Activated CD4-positive, alpha-beta T cell treated with anti-CD3 and anti-CD28 coated beads, Interleukin-2, amount 10 ng/mL, durations not matched to agents 24 days and 14 days (primary cell): ENCODE measurements at regions not wholly inside any gene's neighbourhood (a gene's known extent, or its start where the extent isn't known, plus 50 kb on each side); places are given as distances from the start of the nearest gene placed in this dataset.

ENCODE experiments used
- DNase-seq: peaks from one replicate; pipeline ENCODE4 v3.0.0; 2022
- H3K27ac Mint-ChIP-seq: one replicate; pipeline ENCODE4 v1.8.0; 2022; ENCODE audit warnings: mild to moderate bottlenecking, mixed read lengths
- H3K27me3 Mint-ChIP-seq: one replicate; pipeline ENCODE4 v1.8.0; 2022; ENCODE audit warnings: mixed read lengths
- H3K36me3 Mint-ChIP-seq: one replicate; pipeline ENCODE4 v1.8.0; 2022; ENCODE audit warnings: low read depth, mild to moderate bottlenecking, mixed read lengths
- H3K4me1 Mint-ChIP-seq: one replicate; pipeline ENCODE4 v1.8.0; 2021; ENCODE audit warnings: mixed read lengths
- H3K4me3 Mint-ChIP-seq: one replicate; pipeline ENCODE4 v1.8.0; 2022; ENCODE audit warnings: mild to moderate bottlenecking, moderate library complexity, mixed read lengths
- H3K9me3 Mint-ChIP-seq: one replicate; pipeline ENCODE4 v1.8.0; 2021; ENCODE audit warnings: mixed read lengths
- intact Hi-C: fragments of 100-400 bp; cut with micrococcal nuclease; formaldehyde crosslinking; loops from one replicate; pipeline ENCODE4 v1.15.1; 2023

- DNase-seq: no peak
- no peak overlapping the region for H3K27ac Mint-ChIP-seq
- no peaks in the 10 kb centered on the region for H3K27me3 Mint-ChIP-seq
- no peaks in the 10 kb centered on the region for H3K9me3 Mint-ChIP-seq
- H3K4me3 Mint-ChIP-seq: no peak overlapping the region
- intact Hi-C loops: no loop called here
- H3K36me3 Mint-ChIP-seq: no peaks in the 10 kb centered on the region
- no peaks in the 10 kb centered on the region for H3K4me1 Mint-ChIP-seq
These were observed 176.8 kb downstream of the BMP2 start for GRCh38 chr20:6944292-6944691.

- Mint-ChIP-seq H3K27ac (no peak overlapping the region), H3K36me3 (no peaks in the 10 kb centered on the region), H3K27me3 (no peaks in the 10 kb centered on the region), H3K4me3 (no peak overlapping the region), H3K9me3 (no peaks in the 10 kb centered on the region), H3K4me1 (no peaks in the 10 kb centered on the region)
- DNase-seq: no peak
- intact Hi-C loops: no loop called here
These were observed 186.1 kb downstream of the BMP2 start for GRCh38 chr20:6953611-6954010.

- intact Hi-C loops: no loop called here
- H3K4me1 Mint-ChIP-seq: no peaks in the 10 kb centered on the region
- no peaks in the 10 kb centered on the region for H3K36me3 Mint-ChIP-seq
- no peak overlapping the region for H3K27ac Mint-ChIP-seq
- H3K4me3 Mint-ChIP-seq: no peak overlapping the region
- H3K9me3 Mint-ChIP-seq: no peaks in the 10 kb centered on the region
- no peak for DNase-seq
- H3K27me3 Mint-ChIP-seq: no peaks in the 10 kb centered on the region
These were observed 186.7 kb downstream of the BMP2 start for GRCh38 chr20:6954219-6954618.

DNA sequence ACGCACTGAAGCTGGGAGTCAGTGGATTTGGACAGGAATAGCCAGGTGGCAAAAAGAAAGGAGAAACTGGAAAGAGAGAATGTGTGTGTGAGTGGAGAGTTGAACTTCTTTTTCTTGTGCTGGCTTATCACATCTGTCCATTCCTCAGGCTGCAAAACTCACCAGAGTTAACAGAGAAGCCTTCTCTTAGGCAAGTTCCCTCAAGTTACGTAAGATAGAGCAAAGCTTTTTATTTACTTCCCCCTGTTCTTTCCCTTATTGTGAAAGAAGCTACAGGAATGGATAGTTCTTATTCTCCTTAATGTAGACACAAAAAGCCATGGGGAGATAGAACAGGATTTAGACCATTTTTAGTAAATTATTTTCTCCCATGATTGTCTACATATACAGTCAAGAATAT, 188.6 kb downstream of the BMP2 start:
- no peak overlapping the region for H3K27ac Mint-ChIP-seq
- H3K27me3 Mint-ChIP-seq: no peaks in the 10 kb centered on the region
- intact Hi-C loops: no loop called here
- no peak for DNase-seq
- no peaks in the 10 kb centered on the region for H3K9me3 Mint-ChIP-seq
- no peaks in the 10 kb centered on the region for H3K4me1 Mint-ChIP-seq
- no peak overlapping the region for H3K4me3 Mint-ChIP-seq
- H3K36me3 Mint-ChIP-seq: no peaks in the 10 kb centered on the region

- H3K4me3 Mint-ChIP-seq: no peak overlapping the region
- intact Hi-C loops: no loop called here
- no peaks in the 10 kb centered on the region for H3K9me3 Mint-ChIP-seq
- no peaks in the 10 kb centered on the region for H3K4me1 Mint-ChIP-seq
- DNase-seq: no peak
- H3K27me3 Mint-ChIP-seq: no peaks in the 10 kb centered on the region
- H3K27ac Mint-ChIP-seq: no peak overlapping the region
- no peaks in the 10 kb centered on the region for H3K36me3 Mint-ChIP-seq
These were observed 189.1 kb downstream of the BMP2 start for GRCh38 chr20:6956574-6956973.

GRCh38 chr20:6959900-6960312, 192.4 kb downstream of the BMP2 start:
- Mint-ChIP-seq H3K27me3 (no peaks in the 10 kb centered on the region), H3K9me3 (peaks cover 6% of the 10 kb centered on the region), H3K36me3 (no peaks in the 10 kb centered on the region), H3K4me3 (no peak overlapping the region), H3K27ac (no peak overlapping the region), H3K4me1 (no peaks in the 10 kb centered on the region)
- intact Hi-C loops: no loop called here
- no peak for DNase-seq

GRCh38 chr20:6966721-6967120, 199.2 kb downstream of the BMP2 start:
- Mint-ChIP-seq H3K27ac (no peak overlapping the region), H3K27me3 (no peaks in the 10 kb centered on the region), H3K9me3 (peaks cover 6% of the 10 kb centered on the region), H3K4me3 (no peak overlapping the region), H3K36me3 (no peaks in the 10 kb centered on the region), H3K4me1 (no peaks in the 10 kb centered on the region)
- no peak for DNase-seq
- intact Hi-C loops: no loop called here

DNA sequence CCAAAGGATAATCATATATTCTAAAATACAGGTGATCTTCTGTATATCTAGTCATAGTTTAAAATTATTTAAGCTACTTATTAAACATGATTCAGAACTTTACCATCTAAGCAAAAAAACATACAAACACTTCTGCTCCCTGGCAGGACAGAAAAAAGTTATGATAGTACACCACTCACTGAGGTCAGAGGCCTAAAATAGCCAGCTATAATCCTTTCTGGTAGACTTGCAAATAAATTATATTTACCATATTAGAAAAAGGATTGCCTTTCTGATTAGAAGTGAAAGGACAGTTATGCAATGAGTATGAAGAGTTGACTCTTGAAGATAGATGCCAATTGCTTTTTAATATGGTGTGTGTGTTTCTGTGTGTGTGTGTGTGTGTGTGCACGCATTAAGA, 207.4 kb downstream of the BMP2 start:
- Mint-ChIP-seq H3K4me3 (no peak overlapping the region), H3K27me3 (no peaks in the 10 kb centered on the region), H3K36me3 (no peaks in the 10 kb centered on the region), H3K4me1 (no peaks in the 10 kb centered on the region), H3K27ac (no peak overlapping the region), H3K9me3 (no peaks in the 10 kb centered on the region)
- intact Hi-C loops: no loop called here
- no peak for DNase-seq

- Mint-ChIP-seq H3K27ac (no peak overlapping the region), H3K4me1 (no peaks in the 10 kb centered on the region), H3K36me3 (no peaks in the 10 kb centered on the region), H3K27me3 (no peaks in the 10 kb centered on the region), H3K9me3 (no peaks in the 10 kb centered on the region), H3K4me3 (no peak overlapping the region)
- no peak for DNase-seq
- intact Hi-C loops: no loop called here
These were observed 207.8 kb downstream of the BMP2 start for GRCh38 chr20:6975311-6975710.

DNA sequence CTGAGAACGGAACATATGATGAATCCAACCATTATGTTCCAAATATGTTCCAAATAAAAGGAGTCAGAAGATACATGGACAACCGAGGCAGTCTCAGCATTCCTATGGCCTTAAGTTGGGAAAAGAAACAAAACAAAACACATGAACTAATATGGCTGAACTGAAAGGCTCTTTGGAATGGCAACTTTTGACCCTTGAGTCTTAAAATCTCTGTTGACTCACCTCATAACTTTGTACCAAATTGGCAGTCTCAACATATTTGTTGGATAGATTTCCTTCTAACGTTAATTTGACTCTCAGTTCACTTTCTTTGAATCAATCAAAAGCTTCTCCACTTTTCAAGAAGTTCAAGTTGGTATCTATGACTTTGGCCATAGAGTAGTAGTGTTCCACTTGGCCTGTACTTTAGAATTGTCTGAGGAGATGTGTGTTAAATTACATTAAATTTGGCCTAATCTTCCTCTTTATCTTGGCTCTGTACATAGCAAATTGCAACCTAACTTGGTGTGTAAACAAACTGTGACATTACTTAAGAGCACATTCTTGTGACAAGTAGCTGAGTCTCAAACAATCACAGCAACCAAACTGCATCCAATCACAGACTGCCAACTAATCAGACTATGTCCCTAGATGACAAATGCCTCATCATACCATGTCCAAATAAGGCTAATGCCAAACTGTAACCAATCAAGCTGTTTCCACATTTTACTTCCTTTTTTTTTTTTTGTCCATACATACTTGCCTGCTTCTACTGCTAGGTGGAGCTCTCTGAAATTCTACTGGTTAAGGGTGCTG, 208.8 kb downstream of the BMP2 start:
- no peaks in the 10 kb centered on the region for H3K36me3 Mint-ChIP-seq
- no peak overlapping the region for H3K4me3 Mint-ChIP-seq
- H3K27ac Mint-ChIP-seq: no peak overlapping the region
- no peaks in the 10 kb centered on the region for H3K4me1 Mint-ChIP-seq
- H3K27me3 Mint-ChIP-seq: no peaks in the 10 kb centered on the region
- no peaks in the 10 kb centered on the region for H3K9me3 Mint-ChIP-seq
- no peak for DNase-seq
- intact Hi-C loops: no loop called here

DNA sequence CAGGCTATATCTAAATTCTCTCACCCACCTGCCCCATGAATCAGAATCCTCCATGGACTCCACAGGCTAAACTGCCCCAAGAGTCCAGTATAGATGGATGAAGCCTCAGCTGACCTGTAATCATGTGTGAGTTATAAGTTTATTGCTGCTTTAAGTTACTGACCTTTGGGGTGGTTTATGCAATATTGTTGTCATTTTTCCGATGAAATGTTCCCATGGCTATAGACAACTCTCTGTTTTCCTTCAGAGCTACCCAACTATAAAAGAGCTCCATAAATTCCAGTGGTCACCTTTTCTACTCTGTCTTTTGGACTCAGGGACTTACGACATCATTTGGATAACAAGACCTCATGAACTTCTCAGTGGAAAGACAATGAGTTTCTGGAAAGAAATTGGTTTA, 212.1 kb downstream of the BMP2 start:
- intact Hi-C loops: no loop called here
- Mint-ChIP-seq H3K36me3 (no peaks in the 10 kb centered on the region), H3K27me3 (no peaks in the 10 kb centered on the region), H3K4me1 (no peaks in the 10 kb centered on the region), H3K27ac (no peak overlapping the region), H3K9me3 (peaks cover 7% of the 10 kb centered on the region), H3K4me3 (no peak overlapping the region)
- DNase-seq: no peak

DNA sequence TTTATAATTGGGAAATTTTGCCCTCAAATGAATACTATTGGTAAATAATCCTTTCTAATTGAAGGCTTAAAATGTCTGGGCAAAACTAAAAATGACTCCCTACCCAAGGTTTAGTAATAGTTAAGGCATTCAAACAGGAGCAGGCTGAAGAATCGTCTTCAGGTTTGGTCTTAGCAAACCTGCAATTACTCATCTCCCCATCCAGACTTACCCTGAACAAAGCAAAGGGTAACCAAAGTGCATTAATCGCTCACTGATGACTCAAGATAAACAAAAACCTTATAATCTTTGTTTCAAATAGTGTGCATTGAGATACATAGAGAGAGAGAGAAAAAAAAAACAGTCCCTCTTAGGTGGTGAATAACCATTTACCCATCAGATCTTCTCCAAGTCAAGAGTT, 225.5 kb downstream of the BMP2 start:
- H3K36me3 Mint-ChIP-seq: no peaks in the 10 kb centered on the region
- intact Hi-C loops: no loop called here
- no peaks in the 10 kb centered on the region for H3K4me1 Mint-ChIP-seq
- H3K4me3 Mint-ChIP-seq: no peak overlapping the region
- no peak overlapping the region for H3K27ac Mint-ChIP-seq
- DNase-seq: no peak
- H3K9me3 Mint-ChIP-seq: no peaks in the 10 kb centered on the region
- H3K27me3 Mint-ChIP-seq: no peaks in the 10 kb centered on the region

DNA sequence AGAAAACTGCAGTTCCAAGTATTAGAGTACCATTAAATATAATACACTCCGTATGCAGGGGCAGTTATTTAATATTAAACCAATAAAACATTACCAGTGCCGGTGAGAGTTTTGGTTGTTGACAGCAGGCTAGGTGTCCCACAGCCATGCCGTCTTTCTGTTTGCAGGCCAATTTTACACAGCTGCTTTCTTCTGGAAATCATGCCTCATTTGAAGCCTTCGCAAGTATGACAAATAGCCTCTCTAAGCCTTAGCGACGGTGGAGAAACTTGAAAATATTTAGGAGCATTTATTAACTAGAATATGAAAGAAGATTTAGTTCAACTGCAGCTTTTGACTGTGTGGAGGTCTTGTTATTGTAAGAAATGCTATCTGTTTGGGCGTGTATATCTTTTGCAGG, 226.0 kb downstream of the BMP2 start:
- intact Hi-C loops: no loop called here
- Mint-ChIP-seq H3K36me3 (no peaks in the 10 kb centered on the region), H3K4me3 (no peak overlapping the region), H3K9me3 (no peaks in the 10 kb centered on the region), H3K4me1 (no peaks in the 10 kb centered on the region), H3K27me3 (no peaks in the 10 kb centered on the region), H3K27ac (no peak overlapping the region)
- DNase-seq: no peak

DNA sequence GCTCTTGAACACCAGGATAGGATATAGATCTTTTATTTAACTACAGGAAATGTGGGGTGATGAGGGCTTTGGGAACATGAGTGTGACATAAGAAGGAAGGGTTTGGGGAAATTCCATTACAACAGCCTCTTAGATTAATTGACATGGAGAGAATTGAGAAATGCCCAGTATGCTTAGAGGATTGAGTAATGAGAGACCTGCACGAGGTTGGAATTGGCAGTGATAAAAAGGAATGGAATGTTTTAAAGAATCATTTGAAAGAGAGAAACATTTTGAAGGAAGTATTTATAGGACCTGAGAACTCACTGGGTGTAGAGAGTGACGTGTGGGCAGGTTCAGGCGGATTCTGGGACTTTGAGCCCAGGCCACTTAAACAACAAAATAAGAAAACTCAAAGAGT, 227.0 kb downstream of the BMP2 start:
- Mint-ChIP-seq H3K4me1 (no peaks in the 10 kb centered on the region), H3K9me3 (no peaks in the 10 kb centered on the region), H3K36me3 (no peaks in the 10 kb centered on the region), H3K27me3 (no peaks in the 10 kb centered on the region), H3K27ac (no peak overlapping the region), H3K4me3 (no peak overlapping the region)
- no peak for DNase-seq
- intact Hi-C loops: no loop called here

DNA sequence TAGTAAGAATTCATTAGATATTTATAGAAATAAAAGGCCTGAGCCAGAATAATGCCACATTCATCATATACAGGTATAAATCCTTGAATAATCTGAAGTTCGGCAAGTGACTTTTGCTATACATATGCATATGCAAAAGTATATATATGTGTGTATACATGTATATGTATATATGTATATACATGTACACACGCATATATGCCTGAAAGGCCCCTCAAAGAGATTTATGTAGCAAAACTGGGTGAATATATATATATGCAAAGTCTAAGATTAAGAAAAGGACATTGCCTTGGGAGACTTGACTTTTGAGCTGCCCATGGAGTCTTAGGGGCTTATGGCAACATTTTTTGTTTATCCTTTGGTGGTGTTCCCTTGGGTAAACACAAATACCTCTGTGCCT, 231.4 kb downstream of the BMP2 start:
- Mint-ChIP-seq H3K9me3 (no peaks in the 10 kb centered on the region), H3K27ac (no peak overlapping the region), H3K36me3 (no peaks in the 10 kb centered on the region), H3K4me1 (no peaks in the 10 kb centered on the region), H3K27me3 (no peaks in the 10 kb centered on the region), H3K4me3 (no peak overlapping the region)
- intact Hi-C loops: no loop called here
- DNase-seq: no peak
